A673 (cell line): ENCODE measurements at regions not wholly inside any gene's neighbourhood (a gene's known extent, or its start where the extent isn't known, plus 50 kb on each side); places are given as distances from the start of the nearest gene placed in this dataset.
A peak's percentile ranks its signal among the peaks of the same experiment; 100 is the strongest.

Experiments
- BruUV-seq: library from RNA; stranded (reverse); fragments of 400-500 nt; replicated peaks from 2 replicates; lab custom pipeline; 2021; lab: Mats Ljungman, UMichigan
- CTCF ChIA-PET: fragments of 300-600 bp; sonication (Branson Sonifier 250); formaldehyde crosslinking; loops from one replicate; lab custom pipeline; 2022; ENCODE audit warnings: antibody characterized with exemption; lab: Charles Lee
- POLR2A ChIA-PET: fragments of 300-600 bp; sonication (Branson Sonifier 250); formaldehyde crosslinking; loops from one replicate; lab custom pipeline; 2022; ENCODE audit warnings: antibody characterized with exemption; ENCODE audit not compliant: low non-redundant PET; lab: Charles Lee
- DNase-seq: peaks from one replicate; pipeline ENCODE4 v3.0.0-alpha.2; 2015; ENCODE audit warnings: low spot score
- H3K27ac ChIP-seq: fragments of 200-600 bp; sonication (generic); 2 replicates; pipeline ENCODE4 v1.5.1; 2016; ENCODE audit warnings: mixed run types, low read depth, mild to moderate bottlenecking, mixed read lengths, antibody characterized with exemption, low read length; ENCODE audit not compliant: poor library complexity, severe bottlenecking
- H3K27me3 ChIP-seq: fragments of 200-600 bp; sonication (generic); replicated peaks from 2 replicates; pipeline ENCODE4 v1.6.1; 2017; ENCODE audit warnings: mixed run types, low read depth, mild to moderate bottlenecking, mixed read lengths, antibody characterized with exemption, low read length; ENCODE audit not compliant: insufficient read depth, poor library complexity
- H3K36me3 ChIP-seq: fragments of 200-600 bp; sonication (generic); 2 replicates; pipeline ENCODE4 v1.6.1; 2016; ENCODE audit warnings: mixed run types, mild to moderate bottlenecking, mixed read lengths, antibody characterized with exemption, low read length; ENCODE audit not compliant: insufficient read depth, poor library complexity, severe bottlenecking
- H3K4me1 ChIP-seq: fragments of 200-600 bp; sonication (generic); 2 replicates; pipeline ENCODE4 v1.6.1; 2017; ENCODE audit warnings: mixed run types, mild to moderate bottlenecking, mixed read lengths, antibody characterized with exemption, low read length; ENCODE audit not compliant: insufficient read depth, poor library complexity, severe bottlenecking
- H3K4me3 ChIP-seq: fragments of 200-600 bp; sonication (generic); 2 replicates; pipeline ENCODE4 v1.5.1; 2016; ENCODE audit warnings: low read depth, mixed run types, mild to moderate bottlenecking, mixed read lengths, low read length; ENCODE audit not compliant: poor library complexity, severe bottlenecking
- H3K9me3 ChIP-seq: fragments of 200-600 bp; sonication (generic); 2 replicates; pipeline ENCODE4 v1.6.1; 2016; ENCODE audit warnings: mixed run types, low read depth, mild to moderate bottlenecking, mixed read lengths, antibody characterized with exemption, low read length; ENCODE audit not compliant: poor library complexity, severe bottlenecking
- EZH2 ChIP-seq: fragments of 200-600 bp; sonication (generic); IDR thresholded peaks from 2 replicates; pipeline ENCODE4 v1.6.1; 2017; ENCODE audit warnings: borderline replicate concordance, low read depth, mild to moderate bottlenecking, mixed read lengths, antibody characterized with exemption, low read length; ENCODE audit not compliant: poor library complexity, severe bottlenecking
- intact Hi-C: fragments of 100-400 bp; cut with micrococcal nuclease; formaldehyde crosslinking; loops from one replicate; pipeline ENCODE4 v1.10.0; 2022; ENCODE audit not compliant: unreplicated experiment
- TF ChIP-seq, protein P1 (sequence below): fragments of 300-800, 200-600 bp; sonication (generic); conservative IDR thresholded peaks from 2 replicates; pipeline ENCODE4 v1.5.1; 2017; ENCODE audit warnings: low read depth, mild to moderate bottlenecking, antibody characterized with exemption, low read length, moderate library complexity, mixed read lengths

DNA sequence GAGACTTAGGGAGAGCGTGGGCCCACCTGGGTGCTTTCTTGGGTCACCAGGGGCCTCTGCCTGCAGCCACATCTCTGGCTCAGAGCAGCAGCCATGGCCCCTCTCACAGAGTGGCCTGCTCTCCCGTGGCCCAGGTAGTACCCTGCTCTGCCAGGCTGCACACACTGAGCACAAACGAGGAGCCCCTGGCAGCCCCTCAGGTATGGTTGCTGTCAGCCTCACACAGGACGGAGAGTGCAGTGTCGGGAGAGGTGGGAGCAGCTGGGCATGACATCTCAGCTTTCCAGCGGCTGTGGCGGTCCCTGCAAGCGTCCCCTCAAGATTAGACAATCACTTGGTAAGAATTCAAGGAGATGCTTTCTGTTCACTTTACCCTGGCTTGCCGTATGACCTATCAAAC is 137.0 kb upstream of the IRX4 start:
- Histone ChIP-seq H3K4me3 (no peak overlapping the region), H3K9me3 (no peaks in the 10 kb centered on the region), H3K27ac (no peak overlapping the region), H3K36me3 (no peaks in the 10 kb centered on the region), H3K4me1 (no peaks in the 10 kb centered on the region), H3K27me3 (peaks cover 40% of the 10 kb centered on the region)
- intact Hi-C loops = loop anchor here (10.0 kb wide), 1 partner anchor 285 kb away; no protein-coding TSS in a partner anchor
- TF ChIP-seq, protein P1, sequence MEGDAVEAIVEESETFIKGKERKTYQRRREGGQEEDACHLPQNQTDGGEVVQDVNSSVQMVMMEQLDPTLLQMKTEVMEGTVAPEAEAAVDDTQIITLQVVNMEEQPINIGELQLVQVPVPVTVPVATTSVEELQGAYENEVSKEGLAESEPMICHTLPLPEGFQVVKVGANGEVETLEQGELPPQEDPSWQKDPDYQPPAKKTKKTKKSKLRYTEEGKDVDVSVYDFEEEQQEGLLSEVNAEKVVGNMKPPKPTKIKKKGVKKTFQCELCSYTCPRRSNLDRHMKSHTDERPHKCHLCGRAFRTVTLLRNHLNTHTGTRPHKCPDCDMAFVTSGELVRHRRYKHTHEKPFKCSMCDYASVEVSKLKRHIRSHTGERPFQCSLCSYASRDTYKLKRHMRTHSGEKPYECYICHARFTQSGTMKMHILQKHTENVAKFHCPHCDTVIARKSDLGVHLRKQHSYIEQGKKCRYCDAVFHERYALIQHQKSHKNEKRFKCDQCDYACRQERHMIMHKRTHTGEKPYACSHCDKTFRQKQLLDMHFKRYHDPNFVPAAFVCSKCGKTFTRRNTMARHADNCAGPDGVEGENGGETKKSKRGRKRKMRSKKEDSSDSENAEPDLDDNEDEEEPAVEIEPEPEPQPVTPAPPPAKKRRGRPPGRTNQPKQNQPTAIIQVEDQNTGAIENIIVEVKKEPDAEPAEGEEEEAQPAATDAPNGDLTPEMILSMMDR = no peak
- no peak for TF ChIP-seq EZH2
- no peak for DNase-seq
- ChIA-PET POLR2A (no interaction called here), CTCF (no interaction called here)
- BruUV-seq = no TSS peak

DNA sequence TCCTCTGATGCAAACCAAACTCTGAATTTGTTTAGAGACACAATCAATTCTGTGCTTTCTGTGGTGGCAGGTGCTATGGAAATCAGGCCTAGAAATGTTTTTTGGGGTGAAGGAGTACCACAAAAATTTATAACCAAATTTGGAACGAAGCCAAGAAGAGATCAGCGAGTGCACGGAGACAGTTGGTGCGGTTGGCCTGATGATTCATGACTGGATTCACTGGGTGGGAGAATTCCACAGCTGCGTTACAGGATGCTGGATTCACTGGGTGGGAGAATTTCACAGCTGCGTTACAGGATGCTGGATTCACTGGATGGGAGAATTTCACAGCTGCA is 135.6 kb upstream of the IRX4 start:
- POLR2A ChIA-PET = no interaction called here
- CTCF ChIA-PET = no interaction called here
- Histone ChIP-seq H3K27me3 (peaks cover 41% of the 10 kb centered on the region), H3K4me1 (no peaks in the 10 kb centered on the region), H3K9me3 (no peaks in the 10 kb centered on the region), H3K36me3 (no peaks in the 10 kb centered on the region), H3K27ac (no peak overlapping the region), H3K4me3 (no peak overlapping the region)
- no TSS peak for BruUV-seq
- TF ChIP-seq EZH2 = no peak
- TF ChIP-seq, protein P1 = no peak
- DNase-seq = no peak
- intact Hi-C loops = loop anchor here (10.0 kb wide), 1 partner anchor 284 kb away; no protein-coding TSS in a partner anchor

DNA sequence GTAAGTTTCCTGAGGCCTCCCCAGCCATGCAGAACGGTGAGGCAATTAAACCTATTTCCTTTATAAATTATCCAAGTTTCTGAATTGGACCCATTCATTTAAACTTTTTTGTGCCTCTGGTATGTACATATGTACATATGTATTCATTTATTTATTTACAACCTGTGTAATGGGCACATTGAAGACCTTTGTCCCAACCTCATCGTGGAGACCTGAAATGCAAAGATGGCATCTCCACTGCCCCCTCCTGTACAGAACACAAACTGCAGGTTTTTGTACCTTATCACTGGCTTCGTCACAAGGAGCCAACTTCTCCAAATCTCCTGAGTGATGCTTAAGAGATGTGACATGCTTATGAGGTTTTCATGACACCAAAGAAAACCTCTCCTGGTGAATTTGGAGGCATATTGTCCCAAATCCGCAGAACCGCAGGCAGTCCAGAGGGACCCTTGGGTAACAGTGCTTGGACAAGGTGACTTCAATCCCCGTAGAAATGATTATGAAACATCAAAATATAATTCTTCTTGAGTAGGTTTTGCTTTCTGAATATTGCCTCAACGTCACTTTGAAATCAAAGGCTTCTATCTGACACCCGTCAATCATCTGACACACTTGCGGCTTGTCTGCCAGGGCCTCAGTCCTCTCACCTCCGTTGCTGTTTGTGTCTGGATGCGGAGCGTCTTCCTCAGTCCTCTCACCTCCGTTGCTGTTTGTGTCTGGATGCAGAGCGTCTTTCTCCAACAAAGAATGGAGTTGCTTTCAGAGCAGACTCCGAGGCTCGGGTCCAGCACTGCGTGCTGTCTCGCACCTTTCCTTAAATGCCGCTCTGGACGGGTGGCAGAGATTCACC is 135.0 kb upstream of the IRX4 start:
- POLR2A ChIA-PET = no interaction called here
- peaks cover 44% of the 10 kb centered on the region for H3K27me3 ChIP-seq
- no TSS peak for BruUV-seq
- TF ChIP-seq, protein P1 = peak; percentile 58
- no peak for TF ChIP-seq EZH2
- no peak overlapping the region for H3K27ac ChIP-seq
- H3K9me3 ChIP-seq = no peaks in the 10 kb centered on the region
- DNase-seq = peak; percentile 33
- H3K36me3 ChIP-seq = no peaks in the 10 kb centered on the region
- H3K4me1 ChIP-seq = no peaks in the 10 kb centered on the region
- intact Hi-C loops = loop anchor here (10.0 kb wide), 1 partner anchor 283 kb away; no protein-coding TSS in a partner anchor
- H3K4me3 ChIP-seq = no peak overlapping the region
- CTCF ChIA-PET = no interaction called here
